GM12878 (cell line): ENCODE measurements at regions not wholly inside any gene's neighbourhood (a gene's known extent, or its start where the extent isn't known, plus 50 kb on each side); places are given as distances from the start of the nearest gene placed in this dataset.

Experiments
- ATAC-seq: fragments of 200-7000 bp; cut with Tn5 transposase; 3 replicates; pipeline ENCODE4 v1.9.1; 2020; ENCODE audit warnings: mild to moderate bottlenecking, moderate library complexity
- BruUV-seq: library from RNA; stranded (reverse); fragments of 400-500 nt; replicated peaks from 2 replicates; lab custom pipeline; 2021; lab: Mats Ljungman, UMichigan
- CTCF ChIA-PET: fragments of 300-600 bp; sonication (Branson Sonifier 250); formaldehyde crosslinking; extraction: SDS; loops from one replicate; lab custom pipeline; 2021; ENCODE audit warnings: inconsistent platforms; lab: Yijun Ruan, JAX
- POLR2A ChIA-PET: fragments of 350-600 bp; formaldehyde crosslinking; extraction: SDS; loops from one replicate; lab custom pipeline; 2021; ENCODE audit warnings: inconsistent platforms; lab: Charles Lee
- RAD21 ChIA-PET: fragments of 300-600 bp; sonication (Branson Sonifier 250); formaldehyde crosslinking; loops from one replicate; lab custom pipeline; 2023; ENCODE audit warnings: antibody characterized with exemption; ENCODE audit not compliant: unreplicated experiment; lab: Charles Lee
- SMC1A ChIA-PET: fragments of 300-600 bp; sonication (Branson Sonifier 250); formaldehyde crosslinking; loops from one replicate; lab custom pipeline; 2023; ENCODE audit not compliant: unreplicated experiment, uncharacterized antibody; lab: Charles Lee
- DNase-seq: peaks from one replicate; pipeline ENCODE4 v3.0.0-alpha.2; 2011; ENCODE audit warnings: low read depth, low spot score
- FAIRE-seq: peaks from 3 replicates; lab custom pipeline; 2011; peaks lifted over from hg19 to GRCh38; lab: Jason Lieb, UNC
- H2AFZ ChIP-seq: 2 replicates; pipeline ENCODE4 v1.6.0; 2011; ENCODE audit warnings: low read depth, low read length, control low read depth; ENCODE audit not compliant: control insufficient read depth
- H3K27ac ChIP-seq: 2 replicates; pipeline ENCODE4 v1.5.1; 2011; ENCODE audit warnings: control low read depth; ENCODE audit not compliant: control insufficient read depth, insufficient read depth
- H3K27me3 ChIP-seq, 2 experiments: replicated peaks in 1 of 2; 2 replicates each; pipeline versions ENCODE4 v1.6.0 to v1.6.1; 2011; ENCODE audit warnings: low read length in 1 of 2; ENCODE audit not compliant: control insufficient read depth in 2 of 2, insufficient read depth in 2 of 2
- H3K36me3 ChIP-seq, 2 experiments: 2 replicates each; pipeline ENCODE4 v1.5.1; 2011; ENCODE audit warnings: low read length in 1 of 2; ENCODE audit not compliant: control insufficient read depth in 2 of 2, insufficient read depth in 2 of 2
- H3K4me1 ChIP-seq: 2 replicates; pipeline ENCODE4 v1.6.1; 2011; ENCODE audit warnings: mild to moderate bottlenecking, low read length, moderate library complexity, mixed read lengths; ENCODE audit not compliant: control insufficient read depth, insufficient read depth
- H3K4me2 ChIP-seq: 2 replicates; pipeline ENCODE4 v1.6.0; 2011; ENCODE audit warnings: control low read depth; ENCODE audit not compliant: control insufficient read depth, insufficient read depth
- H3K4me3 ChIP-seq: fragments of 200-600 bp; sonication (generic); 2 replicates; pipeline ENCODE4 v1.5.1; 2016
- H3K79me2 ChIP-seq: 2 replicates; pipeline ENCODE4 v1.6.0; 2011; ENCODE audit warnings: low read length; ENCODE audit not compliant: control insufficient read depth, insufficient read depth
- H3K9ac ChIP-seq: 2 replicates; pipeline ENCODE4 v1.8.0; 2011; ENCODE audit warnings: low read length, control low read depth, mixed read lengths; ENCODE audit not compliant: control insufficient read depth, insufficient read depth
- H3K9me3 ChIP-seq: replicated peaks from 3 replicates; pipeline ENCODE4 v1.5.1; 2011; ENCODE audit warnings: mild to moderate bottlenecking, low read length; ENCODE audit not compliant: control insufficient read depth, insufficient read depth
- H4K20me1 ChIP-seq: 2 replicates; pipeline ENCODE4 v1.6.0; 2011; ENCODE audit not compliant: control insufficient read depth, insufficient read depth
- BHLHE40 ChIP-seq, 2 experiments: fragments of 450-650 bp in 1 of 2; IDR thresholded peaks; 2 replicates each; pipeline ENCODE4 v1.6.1; 2011 to 2017; ENCODE audit warnings: low read depth in 2 of 2, borderline replicate concordance in 1 of 2, improper control_type of control experiment in 1 of 2, low read length in 1 of 2, mild to moderate bottlenecking in 1 of 2
- FOS ChIP-seq: IDR thresholded peaks from 3 replicates; pipeline ENCODE4 v1.6.1; 2011; ENCODE audit warnings: borderline replicate concordance; ENCODE audit not compliant: insufficient read length; ENCODE audit errors: extremely low read depth
- HDAC6 ChIP-seq: fragments of 200-600 bp; sonication (generic); IDR thresholded peaks from one replicate; pipeline ENCODE4 v1.8.0; 2017; ENCODE audit warnings: antibody characterized with exemption; ENCODE audit not compliant: unreplicated experiment
- NBN ChIP-seq: fragments of 450-650 bp; IDR thresholded peaks from 2 replicates; pipeline ENCODE4 v1.6.1; 2016
- POLR2A ChIP-seq: IDR thresholded peaks from 2 replicates; pipeline ENCODE4 v1.6.1; 2011; ENCODE audit warnings: low read depth, mild to moderate bottlenecking, low read length
- POLR2AphosphoS2 ChIP-seq: IDR thresholded peaks from 2 replicates; pipeline ENCODE4 v1.6.1; 2011; ENCODE audit warnings: low read depth, mild to moderate bottlenecking, low read length, improper control_type of control experiment, moderate library complexity
- SMAD1 ChIP-seq: fragments of 450-650 bp; IDR thresholded peaks from 2 replicates; pipeline ENCODE4 v1.6.1; 2018; ENCODE audit warnings: mild to moderate bottlenecking, low read depth; ENCODE audit not compliant: partially characterized antibody
- STAT1 ChIP-seq: fragments of 450-650 bp; conservative IDR thresholded peaks from 2 replicates; pipeline ENCODE4 v1.6.1; 2014; ENCODE audit warnings: antibody characterized with exemption, mild to moderate bottlenecking
- TBL1XR1 ChIP-seq: IDR thresholded peaks from 2 replicates; pipeline ENCODE4 v1.6.1; 2012; ENCODE audit warnings: low read depth, low read length, improper control_type of control experiment
- TCF12 ChIP-seq: IDR thresholded peaks from 2 replicates; pipeline ENCODE4 v1.6.1; 2011; ENCODE audit warnings: low read depth, mild to moderate bottlenecking, low read length
- TCF3 ChIP-seq: IDR thresholded peaks from 2 replicates; pipeline ENCODE4 v1.6.1; 2012; ENCODE audit warnings: low read depth, mild to moderate bottlenecking, low read length, borderline replicate concordance; ENCODE audit not compliant: insufficient read depth
- ZBED1 ChIP-seq: IDR thresholded peaks from 2 replicates; pipeline ENCODE4 v1.6.1; 2016; ENCODE audit warnings: borderline replicate concordance
- ZNF217 ChIP-seq: fragments of 450-650 bp; IDR thresholded peaks from 2 replicates; pipeline ENCODE4 v1.6.1; 2017; ENCODE audit warnings: antibody characterized with exemption, mild to moderate bottlenecking
- ZNF274 ChIP-seq: IDR thresholded peaks from one replicate; pipeline ENCODE4 v1.8.0; 2011; ENCODE audit not compliant: insufficient read length, insufficient read depth
- ZNF622 ChIP-seq: fragments of 450-650 bp; IDR thresholded peaks from 2 replicates; pipeline ENCODE4 v1.6.1; 2017; ENCODE audit warnings: mild to moderate bottlenecking, inconsistent platforms
- ZSCAN29 ChIP-seq: fragments of 450-650 bp; IDR thresholded peaks from 2 replicates; pipeline ENCODE4 v1.6.1; 2017; ENCODE audit warnings: mild to moderate bottlenecking, moderate library complexity
- WGBS: methylation state at CpG from one replicate; pipeline ENCODE4 v1.1.6; 2016; ENCODE audit warnings: low lambda C conversion rate; ENCODE audit not compliant: insufficient replicate concordance, insufficient coverage; ENCODE audit errors: missing lambda C conversion rate; 5-methylcytosine and 5-hydroxymethylcytosine counted together
- in situ Hi-C: fragments of 300-500 bp; cut with MboI; formaldehyde crosslinking; loops from 9 replicates; pipeline ENCODE4 v1.14.3; 2018; ENCODE audit warnings: mixed read lengths
- intact Hi-C: fragments of 100-400 bp; cut with micrococcal nuclease; formaldehyde crosslinking; loops from one replicate; pipeline ENCODE4 v1.14.2; 2022; ENCODE audit not compliant: unreplicated experiment
- TF ChIP-seq, protein P1 (sequence below): fragments of 450-650 bp; IDR thresholded peaks from 2 replicates; pipeline ENCODE4 v1.6.1; 2017; ENCODE audit warnings: mild to moderate bottlenecking, low read depth, inconsistent platforms; ENCODE audit not compliant: poor library complexity, severe bottlenecking
- TF ChIP-seq, protein P2 (sequence below): fragments of 450-650 bp; IDR thresholded peaks from 2 replicates; pipeline ENCODE4 v1.6.1; 2018; ENCODE audit warnings: mild to moderate bottlenecking, low read depth, moderate library complexity; ENCODE audit not compliant: partially characterized antibody
- TF ChIP-seq, protein P3 (sequence below): fragments of 450-650 bp; IDR thresholded peaks from 2 replicates; pipeline ENCODE4 v1.6.1; 2016; ENCODE audit warnings: mild to moderate bottlenecking

DNA sequence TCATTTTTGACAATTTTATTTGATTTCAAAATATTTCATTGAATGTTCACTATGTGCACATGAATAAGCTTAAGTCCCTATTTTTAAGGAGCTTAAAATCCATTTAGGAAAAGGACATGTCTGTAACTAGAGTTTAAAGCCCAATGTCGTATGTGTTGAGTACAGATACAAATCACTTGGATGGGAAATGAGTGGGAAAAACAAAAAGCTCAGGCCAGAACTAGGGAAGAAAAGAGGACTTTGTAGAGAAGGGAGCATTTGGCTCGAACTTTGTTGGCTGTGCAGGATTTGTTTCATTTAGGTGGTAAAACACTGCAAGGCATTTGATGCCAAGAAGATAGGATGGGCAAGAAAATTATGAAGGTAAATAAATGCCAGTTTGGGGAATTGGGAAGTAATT is 653.1 kb upstream of the KCNMB2 start:
- H3K9ac ChIP-seq, result no peak overlapping the region
- no peaks in the 10 kb centered on the region for H4K20me1 ChIP-seq
- no TSS peak for BruUV-seq
- no peaks in the 10 kb centered on the region for H3K36me3 ChIP-seq
- no peak for ATAC-seq
- no peaks in the 10 kb centered on the region for H3K27me3 ChIP-seq
- no peak overlapping the region for H3K4me3 ChIP-seq
- H3K79me2 ChIP-seq, result no peaks in the 10 kb centered on the region
- H3K27ac ChIP-seq, result no peak overlapping the region
- H2AFZ ChIP-seq, result no peak overlapping the region
- SMC1A ChIA-PET, result interaction anchor here (1.1 kb wide), 1 partner anchor 29 kb away, joined by 6 read pairs; no protein-coding TSS in a partner anchor
- no peak for TF ChIP-seq TCF12
- no peak for TF ChIP-seq BHLHE40 (IDR thresholded peaks at IDR 0.05; ENCODE audit: borderline replicate concordance in 1 of 2, low read depth in 2 of 2, low read length in 1 of 2)
- TF ChIP-seq, protein P1, sequence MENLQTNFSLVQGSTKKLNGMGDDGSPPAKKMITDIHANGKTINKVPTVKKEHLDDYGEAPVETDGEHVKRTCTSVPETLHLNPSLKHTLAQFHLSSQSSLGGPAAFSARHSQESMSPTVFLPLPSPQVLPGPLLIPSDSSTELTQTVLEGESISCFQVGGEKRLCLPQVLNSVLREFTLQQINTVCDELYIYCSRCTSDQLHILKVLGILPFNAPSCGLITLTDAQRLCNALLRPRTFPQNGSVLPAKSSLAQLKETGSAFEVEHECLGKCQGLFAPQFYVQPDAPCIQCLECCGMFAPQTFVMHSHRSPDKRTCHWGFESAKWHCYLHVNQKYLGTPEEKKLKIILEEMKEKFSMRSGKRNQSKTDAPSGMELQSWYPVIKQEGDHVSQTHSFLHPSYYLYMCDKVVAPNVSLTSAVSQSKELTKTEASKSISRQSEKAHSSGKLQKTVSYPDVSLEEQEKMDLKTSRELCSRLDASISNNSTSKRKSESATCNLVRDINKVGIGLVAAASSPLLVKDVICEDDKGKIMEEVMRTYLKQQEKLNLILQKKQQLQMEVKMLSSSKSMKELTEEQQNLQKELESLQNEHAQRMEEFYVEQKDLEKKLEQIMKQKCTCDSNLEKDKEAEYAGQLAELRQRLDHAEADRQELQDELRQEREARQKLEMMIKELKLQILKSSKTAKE, result no peak
- no peak for TF ChIP-seq NBN
- TF ChIP-seq, protein P2, sequence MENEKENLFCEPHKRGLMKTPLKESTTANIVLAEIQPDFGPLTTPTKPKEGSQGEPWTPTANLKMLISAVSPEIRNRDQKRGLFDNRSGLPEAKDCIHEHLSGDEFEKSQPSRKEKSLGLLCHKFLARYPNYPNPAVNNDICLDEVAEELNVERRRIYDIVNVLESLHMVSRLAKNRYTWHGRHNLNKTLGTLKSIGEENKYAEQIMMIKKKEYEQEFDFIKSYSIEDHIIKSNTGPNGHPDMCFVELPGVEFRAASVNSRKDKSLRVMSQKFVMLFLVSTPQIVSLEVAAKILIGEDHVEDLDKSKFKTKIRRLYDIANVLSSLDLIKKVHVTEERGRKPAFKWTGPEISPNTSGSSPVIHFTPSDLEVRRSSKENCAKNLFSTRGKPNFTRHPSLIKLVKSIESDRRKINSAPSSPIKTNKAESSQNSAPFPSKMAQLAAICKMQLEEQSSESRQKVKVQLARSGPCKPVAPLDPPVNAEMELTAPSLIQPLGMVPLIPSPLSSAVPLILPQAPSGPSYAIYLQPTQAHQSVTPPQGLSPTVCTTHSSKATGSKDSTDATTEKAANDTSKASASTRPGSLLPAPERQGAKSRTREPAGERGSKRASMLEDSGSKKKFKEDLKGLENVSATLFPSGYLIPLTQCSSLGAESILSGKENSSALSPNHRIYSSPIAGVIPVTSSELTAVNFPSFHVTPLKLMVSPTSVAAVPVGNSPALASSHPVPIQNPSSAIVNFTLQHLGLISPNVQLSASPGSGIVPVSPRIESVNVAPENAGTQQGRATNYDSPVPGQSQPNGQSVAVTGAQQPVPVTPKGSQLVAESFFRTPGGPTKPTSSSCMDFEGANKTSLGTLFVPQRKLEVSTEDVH, result no peak
- no peak for TF ChIP-seq POLR2A
- no peak for TF ChIP-seq STAT1
- no peak for TF ChIP-seq TBL1XR1
- no peak for TF ChIP-seq ZSCAN29
- TF ChIP-seq ZNF622, result no peak
- no peak for TF ChIP-seq SMAD1
- TF ChIP-seq FOS, result no peak
- TF ChIP-seq TCF3, result no peak
- TF ChIP-seq HDAC6, result no peak
- TF ChIP-seq, protein P3, sequence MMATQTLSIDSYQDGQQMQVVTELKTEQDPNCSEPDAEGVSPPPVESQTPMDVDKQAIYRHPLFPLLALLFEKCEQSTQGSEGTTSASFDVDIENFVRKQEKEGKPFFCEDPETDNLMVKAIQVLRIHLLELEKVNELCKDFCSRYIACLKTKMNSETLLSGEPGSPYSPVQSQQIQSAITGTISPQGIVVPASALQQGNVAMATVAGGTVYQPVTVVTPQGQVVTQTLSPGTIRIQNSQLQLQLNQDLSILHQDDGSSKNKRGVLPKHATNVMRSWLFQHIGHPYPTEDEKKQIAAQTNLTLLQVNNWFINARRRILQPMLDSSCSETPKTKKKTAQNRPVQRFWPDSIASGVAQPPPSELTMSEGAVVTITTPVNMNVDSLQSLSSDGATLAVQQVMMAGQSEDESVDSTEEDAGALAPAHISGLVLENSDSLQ, result no peak
- TF ChIP-seq ZNF274, result no peak
- TF ChIP-seq ZBED1, result no peak
- TF ChIP-seq ZNF217, result no peak
- no peak for TF ChIP-seq POLR2AphosphoS2
- TF ChIP-seq, all 136 proteins: peak for 0
- Histone ChIP-seq H3K4me1 (no peaks in the 10 kb centered on the region), H3K4me2 (no peak overlapping the region), H3K9me3 (no peaks in the 10 kb centered on the region)
- intact Hi-C loops, result no loop called here
- in situ Hi-C loops, result no loop called here
- no peak for DNase-seq
- no peak for FAIRE-seq
- CTCF ChIA-PET, result no interaction called here
- POLR2A ChIA-PET, result no interaction called here
- 0% methylated on average over 2 of the region's 2 CpGs for WGBS
- RAD21 ChIA-PET, result no interaction called here
